Upper lobe of left lung (tissue), 6 donors: ENCODE measurements at regions not wholly inside any gene's neighbourhood (a gene's known extent, or its start where the extent isn't known, plus 50 kb on each side); places are given as distances from the start of the nearest gene placed in this dataset.
A peak's percentile ranks its signal among the peaks of the same experiment; 100 is the strongest.

ENCODE experiments used
- ATAC-seq, 2 donors: fragments of 200-7000 bp; cut with Tn5 transposase; one replicate each; pipeline ENCODE4 v1.9.1; 2022; ENCODE audit warnings: mild to moderate bottlenecking in 2 of 2, moderate library complexity in 2 of 2; ENCODE audit not compliant: low FRiP score in 2 of 2
- DNase-seq, 2 donors: peaks; one replicate each; pipeline ENCODE4 v3.0.0-alpha.2; 2019 to 2020
- H3K27ac ChIP-seq, 4 donors: fragments of 200-600 bp; sonication (generic); one replicate each; pipeline ENCODE4 v1.5.1; 2016 to 2019
- H3K27me3 ChIP-seq, 4 donors: fragments of 200-600 bp; sonication (generic); one replicate each; pipeline ENCODE4 v1.5.1; 2017 to 2019
- H3K36me3 ChIP-seq, 4 donors: fragments of 200-600 bp; sonication (generic); one replicate each; pipeline ENCODE4 v1.5.1; 2016 to 2019
- H3K4me1 ChIP-seq, 4 donors: fragments of 200-600 bp; sonication (generic); one replicate each; pipeline ENCODE4 v1.5.1; 2018 to 2019
- H3K4me3 ChIP-seq, 4 donors: fragments of 200-600 bp; sonication (generic); one replicate each; pipeline ENCODE4 v1.5.1; 2017 to 2019; ENCODE audit warnings: mild to moderate bottlenecking in 2 of 4, moderate library complexity in 1 of 4
- H3K9me3 ChIP-seq, 4 donors: fragments of 200-600 bp; sonication (generic); one replicate each; pipeline ENCODE4 v1.5.1; 2018 to 2019
- EP300 ChIP-seq, 4 donors: sonication (generic); formaldehyde crosslinking; IDR thresholded peaks; one replicate each; pipeline ENCODE4 v1.5.1; 2017; ENCODE audit warnings: antibody characterized with exemption in 4 of 4, control low read depth in 2 of 4
- POLR2A ChIP-seq, 4 donors: fragments of 450-650 bp; IDR thresholded peaks; one replicate each; pipeline ENCODE4 v1.5.1; 2016 to 2017; ENCODE audit warnings: antibody characterized with exemption in 4 of 4, mild to moderate bottlenecking in 2 of 4
- POLR2AphosphoS5 ChIP-seq, 2 donors: sonication (generic); formaldehyde crosslinking; IDR thresholded peaks; one replicate each; pipeline ENCODE4 v1.5.1; 2017; ENCODE audit warnings: antibody characterized with exemption in 2 of 2
- WGBS, 2 donors: methylation state at CpG; one replicate each; pipeline ENCODE4 v1.1.5; 2017 to 2018; 5-methylcytosine and 5-hydroxymethylcytosine counted together
- TF ChIP-seq, protein P1 (sequence below), 6 experiments: fragments of 450-650 bp in 4 of 6; fragments of 200-600 bp in 2 of 6; sonication (generic) in 2 of 6; IDR thresholded peaks; one replicate each; pipeline ENCODE4 v1.5.1; 2016 to 2019; ENCODE audit warnings: antibody characterized with exemption in 6 of 6
- donor health status: DM: no; HTN: no; CAD: no; lungs with moderate emphysema.
- donor health status: DM: no; HTN: yes; CAD: no; lungs with severe emphysema.

- TF ChIP-seq POLR2A (IDR thresholded peaks at IDR 0.05) (peak in 1 of 4 donors; percentile 59), EP300 (IDR thresholded peaks at IDR 0.05) (no peak)
- H3K4me3 ChIP-seq, result peak overlapping the region in 3 of 4 donors; percentile 23 to 38 (median 37)
- H3K27me3 ChIP-seq, result peaks cover 0 to 5% (median 0%) of the 10 kb centered on the region in 4 donors
- WGBS, 2 donors, result 16 to 17% methylated on average over 38 to 39 of the region's 39 CpGs
- no peaks in the 10 kb centered on the region for H3K9me3 ChIP-seq
- no peaks in the 10 kb centered on the region for H3K36me3 ChIP-seq
- peak overlapping the region in 3 of 4 donors; percentile 31 to 52 (median 51) for H3K27ac ChIP-seq
- DNase-seq (peak in 1 of 2 donors; percentile 83), ATAC-seq (peak; percentile 53 to 78)
- peaks cover 0 to 6% (median 2%) of the 10 kb centered on the region in 4 donors for H3K4me1 ChIP-seq
These were observed 164.8 kb downstream of the PPIAL4G start for GRCh38 chr1:148318123-148318903.

DNA sequence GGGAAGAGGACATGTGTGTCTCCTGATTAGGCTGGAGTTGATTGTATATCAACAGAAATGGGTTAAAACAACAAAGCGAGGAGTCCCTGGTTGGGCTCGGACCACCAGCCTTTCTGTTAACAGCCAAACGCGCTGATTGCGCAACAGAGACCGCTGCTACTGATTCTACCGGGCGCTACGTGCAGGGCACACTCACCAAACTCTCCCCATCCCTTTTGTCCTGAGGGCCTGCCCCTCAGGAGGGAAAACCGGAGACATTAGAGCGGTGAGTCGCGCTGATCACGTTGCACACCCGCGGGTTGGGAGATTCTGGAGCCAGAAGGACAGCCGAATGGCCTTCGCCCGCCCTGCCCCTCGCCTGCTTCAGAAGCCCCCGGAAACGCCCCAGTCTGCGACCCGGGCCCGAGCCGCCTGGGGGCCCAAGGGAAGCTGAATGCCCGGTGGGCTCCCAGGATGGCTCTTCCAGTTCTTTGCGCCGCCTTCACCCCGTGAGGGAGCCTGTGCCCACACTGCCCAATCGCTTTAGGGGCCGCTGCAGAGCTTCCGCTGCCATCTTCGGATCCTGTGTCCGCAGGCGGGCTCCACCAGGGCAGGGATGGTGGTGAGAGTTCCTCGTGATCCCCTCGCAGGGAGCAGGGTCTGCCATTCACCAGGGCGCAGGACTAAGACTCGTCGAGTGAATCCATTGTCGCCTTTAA is 165.4 kb upstream of the NBPF11 start:
- TF ChIP-seq POLR2A (IDR thresholded peaks at IDR 0.05) (no peak), EP300 (IDR thresholded peaks at IDR 0.05) (no peak), POLR2AphosphoS5 (IDR thresholded peaks at IDR 0.05) (no peak)
- H3K27ac ChIP-seq, result peak overlapping the region in 1 of 4 donors; percentile 31
- DNase-seq (peak in 1 of 2 donors; percentile 68), ATAC-seq (no peak)
- WGBS, 2 donors, result 30 to 44% methylated on average over 21 to 40 of the region's 42 CpGs
- H3K36me3 ChIP-seq, result no peaks in the 10 kb centered on the region
- H3K4me3 ChIP-seq, result peak overlapping the region in 3 of 4 donors; percentile 23 to 38 (median 37)
- H3K27me3 ChIP-seq, result peaks cover 0 to 5% (median 0%) of the 10 kb centered on the region in 4 donors
- H3K4me1 ChIP-seq, result peaks cover 0 to 6% (median 2%) of the 10 kb centered on the region in 4 donors
- no peaks in the 10 kb centered on the region for H3K9me3 ChIP-seq

- H3K27me3 ChIP-seq, result peaks cover 0 to 5% (median 0%) of the 10 kb centered on the region in 4 donors
- no peak for ATAC-seq
These were observed 163.2 kb upstream of the NBPF11 start for GRCh38 chr1:148315071-148315811.

GRCh38 chr1:148310807-148311206 is 158.7 kb upstream of the NBPF11 start:
- ATAC-seq, result no peak
- no peak for DNase-seq
- Histone ChIP-seq H3K9me3 (no peaks in the 10 kb centered on the region), H3K27me3 (peaks cover 0 to 20% (median 2%) of the 10 kb centered on the region in 4 donors), H3K4me3 (no peak overlapping the region), H3K27ac (no peak overlapping the region), H3K4me1 (peaks cover 0 to 10% (median 2%) of the 10 kb centered on the region in 4 donors), H3K36me3 (no peaks in the 10 kb centered on the region)
- TF ChIP-seq POLR2AphosphoS5 (IDR thresholded peaks at IDR 0.05) (no peak), EP300 (IDR thresholded peaks at IDR 0.05) (no peak), POLR2A (IDR thresholded peaks at IDR 0.05) (no peak)
- TF ChIP-seq, protein P1, sequence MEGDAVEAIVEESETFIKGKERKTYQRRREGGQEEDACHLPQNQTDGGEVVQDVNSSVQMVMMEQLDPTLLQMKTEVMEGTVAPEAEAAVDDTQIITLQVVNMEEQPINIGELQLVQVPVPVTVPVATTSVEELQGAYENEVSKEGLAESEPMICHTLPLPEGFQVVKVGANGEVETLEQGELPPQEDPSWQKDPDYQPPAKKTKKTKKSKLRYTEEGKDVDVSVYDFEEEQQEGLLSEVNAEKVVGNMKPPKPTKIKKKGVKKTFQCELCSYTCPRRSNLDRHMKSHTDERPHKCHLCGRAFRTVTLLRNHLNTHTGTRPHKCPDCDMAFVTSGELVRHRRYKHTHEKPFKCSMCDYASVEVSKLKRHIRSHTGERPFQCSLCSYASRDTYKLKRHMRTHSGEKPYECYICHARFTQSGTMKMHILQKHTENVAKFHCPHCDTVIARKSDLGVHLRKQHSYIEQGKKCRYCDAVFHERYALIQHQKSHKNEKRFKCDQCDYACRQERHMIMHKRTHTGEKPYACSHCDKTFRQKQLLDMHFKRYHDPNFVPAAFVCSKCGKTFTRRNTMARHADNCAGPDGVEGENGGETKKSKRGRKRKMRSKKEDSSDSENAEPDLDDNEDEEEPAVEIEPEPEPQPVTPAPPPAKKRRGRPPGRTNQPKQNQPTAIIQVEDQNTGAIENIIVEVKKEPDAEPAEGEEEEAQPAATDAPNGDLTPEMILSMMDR (IDR thresholded peaks at IDR 0.05), result no peak

More at GRCh38 chr1:148315071-148315811, 163.2 kb upstream of the NBPF11 start:
- H3K36me3 ChIP-seq, result no peaks in the 10 kb centered on the region
- H3K9me3 ChIP-seq, result no peaks in the 10 kb centered on the region
- H3K4me1 ChIP-seq, result peaks cover 0 to 10% (median 2%) of the 10 kb centered on the region in 4 donors
- H3K27ac ChIP-seq, result no peak overlapping the region
- DNase-seq, result no peak
- TF ChIP-seq, protein P1 (IDR thresholded peaks at IDR 0.05), result no peak
- TF ChIP-seq POLR2A (IDR thresholded peaks at IDR 0.05) (no peak), POLR2AphosphoS5 (IDR thresholded peaks at IDR 0.05) (no peak), EP300 (IDR thresholded peaks at IDR 0.05) (no peak)
- no peak overlapping the region for H3K4me3 ChIP-seq
- 76 to 86% methylated on average over 6 of the region's 6 CpGs for WGBS, 2 donors

GRCh38 chr1:148309940-148310500 is 157.9 kb upstream of the NBPF11 start:
- Histone ChIP-seq H3K4me1 (peaks cover 0 to 10% (median 2%) of the 10 kb centered on the region in 4 donors), H3K4me3 (peak overlapping the region in 2 of 4 donors; percentile 9 to 23), H3K9me3 (no peaks in the 10 kb centered on the region), H3K36me3 (no peaks in the 10 kb centered on the region), H3K27me3 (peaks cover 0 to 20% (median 2%) of the 10 kb centered on the region in 4 donors), H3K27ac (no peak overlapping the region)
- TF ChIP-seq, protein P1 (IDR thresholded peaks at IDR 0.05), result no peak
- peak in 1 of 2 donors; percentile 58 for TF ChIP-seq POLR2AphosphoS5 (IDR thresholded peaks at IDR 0.05)
- ATAC-seq (peak; percentile 34 to 86), DNase-seq (peak; percentile 83 to 87)
- WGBS, 2 donors, result 27 to 31% methylated on average over 22 to 37 of the region's 37 CpGs
